NB4 (cell line): ENCODE measurements at regions not wholly inside any gene's neighbourhood (a gene's known extent, or its start where the extent isn't known, plus 50 kb on each side); places are given as distances from the start of the nearest gene placed in this dataset.

Experiments
- POLR2A ChIP-seq: IDR thresholded peaks from 2 replicates; pipeline ENCODE4 v1.6.1; 2011; ENCODE audit warnings: mild to moderate bottlenecking; ENCODE audit not compliant: insufficient read length; ENCODE audit errors: extremely low read depth
- TF ChIP-seq, protein P1 (sequence below): IDR thresholded peaks from one replicate; pipeline ENCODE4 v1.5.1; 2012; ENCODE audit warnings: low read depth, low read length

DNA sequence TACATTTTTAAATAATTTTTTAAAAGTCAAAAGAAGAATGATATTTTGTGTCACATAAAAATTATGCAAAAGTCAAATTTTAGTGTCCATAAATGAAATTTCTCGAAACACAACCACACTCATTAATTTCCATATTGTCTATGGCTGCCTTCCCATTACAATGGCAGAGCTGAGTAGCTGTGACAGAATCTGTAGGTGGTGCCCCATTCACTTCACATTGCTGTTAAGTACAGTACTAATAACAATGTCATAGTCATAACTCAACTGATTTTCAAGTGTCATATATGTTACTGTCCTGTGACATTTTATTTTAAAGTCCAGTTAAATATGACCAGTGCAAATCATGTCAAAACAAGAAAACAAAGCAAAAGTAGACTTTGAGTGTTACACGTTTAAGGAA lies 114.3 kb downstream of the SPRY2 start:
- TF ChIP-seq, protein P1, sequence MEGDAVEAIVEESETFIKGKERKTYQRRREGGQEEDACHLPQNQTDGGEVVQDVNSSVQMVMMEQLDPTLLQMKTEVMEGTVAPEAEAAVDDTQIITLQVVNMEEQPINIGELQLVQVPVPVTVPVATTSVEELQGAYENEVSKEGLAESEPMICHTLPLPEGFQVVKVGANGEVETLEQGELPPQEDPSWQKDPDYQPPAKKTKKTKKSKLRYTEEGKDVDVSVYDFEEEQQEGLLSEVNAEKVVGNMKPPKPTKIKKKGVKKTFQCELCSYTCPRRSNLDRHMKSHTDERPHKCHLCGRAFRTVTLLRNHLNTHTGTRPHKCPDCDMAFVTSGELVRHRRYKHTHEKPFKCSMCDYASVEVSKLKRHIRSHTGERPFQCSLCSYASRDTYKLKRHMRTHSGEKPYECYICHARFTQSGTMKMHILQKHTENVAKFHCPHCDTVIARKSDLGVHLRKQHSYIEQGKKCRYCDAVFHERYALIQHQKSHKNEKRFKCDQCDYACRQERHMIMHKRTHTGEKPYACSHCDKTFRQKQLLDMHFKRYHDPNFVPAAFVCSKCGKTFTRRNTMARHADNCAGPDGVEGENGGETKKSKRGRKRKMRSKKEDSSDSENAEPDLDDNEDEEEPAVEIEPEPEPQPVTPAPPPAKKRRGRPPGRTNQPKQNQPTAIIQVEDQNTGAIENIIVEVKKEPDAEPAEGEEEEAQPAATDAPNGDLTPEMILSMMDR, result no peak
- TF ChIP-seq POLR2A, result no peak
